GM12878 (cell line): ENCODE measurements at regions not wholly inside any gene's neighbourhood (a gene's known extent, or its start where the extent isn't known, plus 50 kb on each side); places are given as distances from the start of the nearest gene placed in this dataset.

Source experiments
- ATAC-seq: fragments of 200-7000 bp; cut with Tn5 transposase; 3 replicates; pipeline ENCODE4 v1.9.1; 2020; ENCODE audit warnings: mild to moderate bottlenecking, moderate library complexity
- BruUV-seq: library from RNA; stranded (reverse); fragments of 400-500 nt; replicated peaks from 2 replicates; lab custom pipeline; 2021; lab: Mats Ljungman, UMichigan
- CTCF ChIA-PET: fragments of 300-600 bp; sonication (Branson Sonifier 250); formaldehyde crosslinking; extraction: SDS; loops from one replicate; lab custom pipeline; 2021; ENCODE audit warnings: inconsistent platforms; lab: Yijun Ruan, JAX
- POLR2A ChIA-PET: fragments of 350-600 bp; formaldehyde crosslinking; extraction: SDS; loops from one replicate; lab custom pipeline; 2021; ENCODE audit warnings: inconsistent platforms; lab: Charles Lee
- RAD21 ChIA-PET: fragments of 300-600 bp; sonication (Branson Sonifier 250); formaldehyde crosslinking; loops from one replicate; lab custom pipeline; 2023; ENCODE audit warnings: antibody characterized with exemption; ENCODE audit not compliant: unreplicated experiment; lab: Charles Lee
- SMC1A ChIA-PET: fragments of 300-600 bp; sonication (Branson Sonifier 250); formaldehyde crosslinking; loops from one replicate; lab custom pipeline; 2023; ENCODE audit not compliant: unreplicated experiment, uncharacterized antibody; lab: Charles Lee
- DNase-seq: peaks from one replicate; pipeline ENCODE4 v3.0.0-alpha.2; 2011; ENCODE audit warnings: low read depth, low spot score
- FAIRE-seq: peaks from 3 replicates; lab custom pipeline; 2011; peaks lifted over from hg19 to GRCh38; lab: Jason Lieb, UNC
- H2AFZ ChIP-seq: 2 replicates; pipeline ENCODE4 v1.6.0; 2011; ENCODE audit warnings: low read depth, low read length, control low read depth; ENCODE audit not compliant: control insufficient read depth
- H3K27ac ChIP-seq: 2 replicates; pipeline ENCODE4 v1.5.1; 2011; ENCODE audit warnings: control low read depth; ENCODE audit not compliant: control insufficient read depth, insufficient read depth
- H3K27me3 ChIP-seq, 2 experiments: replicated peaks in 1 of 2; 2 replicates each; pipeline versions ENCODE4 v1.6.0 to v1.6.1; 2011; ENCODE audit warnings: low read length in 1 of 2; ENCODE audit not compliant: control insufficient read depth in 2 of 2, insufficient read depth in 2 of 2
- H3K36me3 ChIP-seq, 2 experiments: 2 replicates each; pipeline ENCODE4 v1.5.1; 2011; ENCODE audit warnings: low read length in 1 of 2; ENCODE audit not compliant: control insufficient read depth in 2 of 2, insufficient read depth in 2 of 2
- H3K4me1 ChIP-seq: 2 replicates; pipeline ENCODE4 v1.6.1; 2011; ENCODE audit warnings: mild to moderate bottlenecking, low read length, moderate library complexity, mixed read lengths; ENCODE audit not compliant: control insufficient read depth, insufficient read depth
- H3K4me2 ChIP-seq: 2 replicates; pipeline ENCODE4 v1.6.0; 2011; ENCODE audit warnings: control low read depth; ENCODE audit not compliant: control insufficient read depth, insufficient read depth
- H3K4me3 ChIP-seq: fragments of 200-600 bp; sonication (generic); 2 replicates; pipeline ENCODE4 v1.5.1; 2016
- H3K79me2 ChIP-seq: 2 replicates; pipeline ENCODE4 v1.6.0; 2011; ENCODE audit warnings: low read length; ENCODE audit not compliant: control insufficient read depth, insufficient read depth
- H3K9ac ChIP-seq: 2 replicates; pipeline ENCODE4 v1.8.0; 2011; ENCODE audit warnings: low read length, control low read depth, mixed read lengths; ENCODE audit not compliant: control insufficient read depth, insufficient read depth
- H3K9me3 ChIP-seq: replicated peaks from 3 replicates; pipeline ENCODE4 v1.5.1; 2011; ENCODE audit warnings: mild to moderate bottlenecking, low read length; ENCODE audit not compliant: control insufficient read depth, insufficient read depth
- H4K20me1 ChIP-seq: 2 replicates; pipeline ENCODE4 v1.6.0; 2011; ENCODE audit not compliant: control insufficient read depth, insufficient read depth
- ATF7 ChIP-seq: fragments of 450-650 bp; IDR thresholded peaks from 2 replicates; pipeline ENCODE4 v1.6.1; 2016; ENCODE audit warnings: low read depth, mild to moderate bottlenecking
- BHLHE40 ChIP-seq, 2 experiments: fragments of 450-650 bp in 1 of 2; IDR thresholded peaks; 2 replicates each; pipeline ENCODE4 v1.6.1; 2011 to 2017; ENCODE audit warnings: low read depth in 2 of 2, borderline replicate concordance in 1 of 2, improper control_type of control experiment in 1 of 2, low read length in 1 of 2, mild to moderate bottlenecking in 1 of 2
- BMI1 ChIP-seq: fragments of 450-650 bp; IDR thresholded peaks from 2 replicates; pipeline ENCODE4 v1.6.1; 2016; ENCODE audit warnings: mild to moderate bottlenecking, moderate library complexity, borderline replicate concordance
- EED ChIP-seq: sonication (generic); IDR thresholded peaks from 2 replicates; pipeline ENCODE4 v1.6.1; 2016; ENCODE audit warnings: antibody characterized with exemption, low read depth
- LARP7 ChIP-seq: fragments of 450-650 bp; IDR thresholded peaks from 2 replicates; pipeline ENCODE4 v1.6.1; 2017; ENCODE audit warnings: mild to moderate bottlenecking
- NR2C1 ChIP-seq: fragments of 450-650 bp; IDR thresholded peaks from 2 replicates; pipeline ENCODE4 v1.6.1; 2017; ENCODE audit warnings: antibody characterized with exemption, mild to moderate bottlenecking, moderate library complexity
- RBBP5 ChIP-seq: fragments of 200-600 bp; sonication (generic); conservative IDR thresholded peaks from 2 replicates; pipeline ENCODE4 v1.6.1; 2016
- SKIL ChIP-seq: fragments of 450-650 bp; IDR thresholded peaks from 2 replicates; pipeline ENCODE4 v1.6.1; 2017; ENCODE audit warnings: mild to moderate bottlenecking, low read depth, inconsistent platforms; ENCODE audit not compliant: poor library complexity, severe bottlenecking
- STAT1 ChIP-seq: fragments of 450-650 bp; conservative IDR thresholded peaks from 2 replicates; pipeline ENCODE4 v1.6.1; 2014; ENCODE audit warnings: antibody characterized with exemption, mild to moderate bottlenecking
- TBL1XR1 ChIP-seq: IDR thresholded peaks from 2 replicates; pipeline ENCODE4 v1.6.1; 2012; ENCODE audit warnings: low read depth, low read length, improper control_type of control experiment
- ZBTB4 ChIP-seq: fragments of 450-650 bp; formaldehyde crosslinking; IDR thresholded peaks from 2 replicates; pipeline ENCODE4 v1.4.0; 2022; ENCODE audit warnings: mild to moderate bottlenecking, moderate library complexity
- WGBS: methylation state at CpG from one replicate; pipeline ENCODE4 v1.1.6; 2016; ENCODE audit warnings: low lambda C conversion rate; ENCODE audit not compliant: insufficient replicate concordance, insufficient coverage; ENCODE audit errors: missing lambda C conversion rate; 5-methylcytosine and 5-hydroxymethylcytosine counted together
- in situ Hi-C: fragments of 300-500 bp; cut with MboI; formaldehyde crosslinking; loops from 9 replicates; pipeline ENCODE4 v1.14.3; 2018; ENCODE audit warnings: mixed read lengths
- intact Hi-C: fragments of 100-400 bp; cut with micrococcal nuclease; formaldehyde crosslinking; loops from one replicate; pipeline ENCODE4 v1.14.2; 2022; ENCODE audit not compliant: unreplicated experiment
- TF ChIP-seq, protein P1 (sequence below): fragments of 450-650 bp; IDR thresholded peaks from 2 replicates; pipeline ENCODE4 v1.6.1; 2016; ENCODE audit warnings: mild to moderate bottlenecking
- TF ChIP-seq, protein P2 (sequence below): fragments of 450-650 bp; IDR thresholded peaks from 2 replicates; pipeline ENCODE4 v1.6.1; 2017; ENCODE audit warnings: antibody characterized with exemption, mild to moderate bottlenecking, moderate library complexity

- Histone ChIP-seq H3K36me3 (no peaks in the 10 kb centered on the region), H3K9ac (peak overlapping the region; percentile 18; the same call in 1 of the 2 replicates), H3K27ac (peak overlapping the region; percentile 80), H3K9me3 (no peaks in the 10 kb centered on the region; the same call in 2 of the 3 replicates), H3K4me3 (no peak overlapping the region), H3K27me3 (no peaks in the 10 kb centered on the region), H2AFZ (peak overlapping the region; percentile 76), H3K4me2 (peak overlapping the region; percentile 32; the same call in 1 of the 2 replicates), H4K20me1 (no peaks in the 10 kb centered on the region), H3K79me2 (no peaks in the 10 kb centered on the region), H3K4me1 (peaks cover 47% of the 10 kb centered on the region)
- ChIA-PET SMC1A (interaction anchor here (0.7 to 3.6 kb wide), 23 partner anchors 18 to 734 kb away, joined by 3 to 29 read pairs (median 5); partner anchors contain the start of gene FYN), RAD21 (interaction anchor here (0.9 to 3.2 kb wide), 10 partner anchors 50 to 283 kb away, joined by 3 to 14 read pairs (median 4); no protein-coding TSS in a partner anchor), POLR2A (interaction anchor here (0.7 to 2.1 kb wide), 4 partner anchors 215 to 270 kb away, joined by 3 to 9 read pairs (median 3); no protein-coding TSS in a partner anchor), CTCF (interaction anchor here (0.7 to 3.6 kb wide), 13 partner anchors 8 to 343 kb away, joined by 3 to 35 read pairs (median 4); no protein-coding TSS in a partner anchor)
- no peak for DNase-seq
- in situ Hi-C loops (no loop called here), intact Hi-C loops (loop anchor here (1.0 kb wide), 1 partner anchor 120 kb away; the partner anchor contains the start of gene FYN)
- WGBS: 6% methylated on average over 4 of the region's 4 CpGs
- BruUV-seq: no TSS peak
- FAIRE-seq: no peak
- peak; percentile 64 for ATAC-seq
- TF ChIP-seq BHLHE40 (IDR thresholded peaks at IDR 0.05; ENCODE audit: borderline replicate concordance in 1 of 2, low read depth in 2 of 2, low read length in 1 of 2) (no peak), SKIL (no peak), ZBTB4 (CRISPR knock-in tag) (no peak), ATF7 (no peak), NR2C1 (no peak), LARP7 (no peak), STAT1 (no peak), RBBP5 (no peak), TBL1XR1 (no peak), EED (peak; percentile 98), BMI1 (no peak)
- TF ChIP-seq, protein P1, sequence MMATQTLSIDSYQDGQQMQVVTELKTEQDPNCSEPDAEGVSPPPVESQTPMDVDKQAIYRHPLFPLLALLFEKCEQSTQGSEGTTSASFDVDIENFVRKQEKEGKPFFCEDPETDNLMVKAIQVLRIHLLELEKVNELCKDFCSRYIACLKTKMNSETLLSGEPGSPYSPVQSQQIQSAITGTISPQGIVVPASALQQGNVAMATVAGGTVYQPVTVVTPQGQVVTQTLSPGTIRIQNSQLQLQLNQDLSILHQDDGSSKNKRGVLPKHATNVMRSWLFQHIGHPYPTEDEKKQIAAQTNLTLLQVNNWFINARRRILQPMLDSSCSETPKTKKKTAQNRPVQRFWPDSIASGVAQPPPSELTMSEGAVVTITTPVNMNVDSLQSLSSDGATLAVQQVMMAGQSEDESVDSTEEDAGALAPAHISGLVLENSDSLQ: no peak
- TF ChIP-seq, protein P2, sequence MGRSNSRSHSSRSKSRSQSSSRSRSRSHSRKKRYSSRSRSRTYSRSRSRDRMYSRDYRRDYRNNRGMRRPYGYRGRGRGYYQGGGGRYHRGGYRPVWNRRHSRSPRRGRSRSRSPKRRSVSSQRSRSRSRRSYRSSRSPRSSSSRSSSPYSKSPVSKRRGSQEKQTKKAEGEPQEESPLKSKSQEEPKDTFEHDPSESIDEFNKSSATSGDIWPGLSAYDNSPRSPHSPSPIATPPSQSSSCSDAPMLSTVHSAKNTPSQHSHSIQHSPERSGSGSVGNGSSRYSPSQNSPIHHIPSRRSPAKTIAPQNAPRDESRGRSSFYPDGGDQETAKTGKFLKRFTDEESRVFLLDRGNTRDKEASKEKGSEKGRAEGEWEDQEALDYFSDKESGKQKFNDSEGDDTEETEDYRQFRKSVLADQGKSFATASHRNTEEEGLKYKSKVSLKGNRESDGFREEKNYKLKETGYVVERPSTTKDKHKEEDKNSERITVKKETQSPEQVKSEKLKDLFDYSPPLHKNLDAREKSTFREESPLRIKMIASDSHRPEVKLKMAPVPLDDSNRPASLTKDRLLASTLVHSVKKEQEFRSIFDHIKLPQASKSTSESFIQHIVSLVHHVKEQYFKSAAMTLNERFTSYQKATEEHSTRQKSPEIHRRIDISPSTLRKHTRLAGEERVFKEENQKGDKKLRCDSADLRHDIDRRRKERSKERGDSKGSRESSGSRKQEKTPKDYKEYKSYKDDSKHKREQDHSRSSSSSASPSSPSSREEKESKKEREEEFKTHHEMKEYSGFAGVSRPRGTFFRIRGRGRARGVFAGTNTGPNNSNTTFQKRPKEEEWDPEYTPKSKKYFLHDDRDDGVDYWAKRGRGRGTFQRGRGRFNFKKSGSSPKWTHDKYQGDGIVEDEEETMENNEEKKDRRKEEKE: no peak
These were observed 61.1 kb upstream of the CCN6 start for GRCh38 chr6:111992851-111993250.
